ENCODE measurements at regions not wholly inside any gene's neighbourhood (a gene's known extent, or its start where the extent isn't known, plus 50 kb on each side); places are given as distances from the start of the nearest gene placed in this dataset.
A peak's percentile ranks its signal among the peaks of the same experiment; 100 is the strongest.

GRCh38 chr4:176568238-176568637 lies 224.5 kb downstream of the VEGFC start:
- DNase-seq (ENCODE audit: low read depth in 2 of 2): no peak
- H3K4me3 ChIP-seq (replicated peaks in 1 of 2; ENCODE audit: low read depth in 2 of 2, low read length in 2 of 2): no peak overlapping the region
- no peak for TF ChIP-seq CTCF (IDR thresholded peaks at IDR 0.05; ENCODE audit: low read depth, low read length)

GRCh38 chr4:176569301-176569700 lies 223.4 kb downstream of the VEGFC start:
- peak in 1 of 2 donors; percentile 28 for DNase-seq (ENCODE audit: low read depth in 2 of 2)
- TF ChIP-seq CTCF (IDR thresholded peaks at IDR 0.05; ENCODE audit: low read depth, low read length): no peak
- H3K4me3 ChIP-seq (replicated peaks in 1 of 2; ENCODE audit: low read depth in 2 of 2, low read length in 2 of 2): no peak overlapping the region

GRCh38 chr4:176571206-176571605 lies 221.5 kb downstream of the VEGFC start:
- no peak for DNase-seq (ENCODE audit: low read depth in 2 of 2)
- no peak for TF ChIP-seq CTCF (IDR thresholded peaks at IDR 0.05; ENCODE audit: low read depth, low read length)

GRCh38 chr4:176575141-176575730 lies 217.5 kb downstream of the VEGFC start:
- peak in 1 of 2 donors; percentile 22 for DNase-seq (ENCODE audit: low read depth in 2 of 2)
- no peak overlapping the region for H3K4me3 ChIP-seq (replicated peaks in 1 of 2; ENCODE audit: low read depth in 2 of 2, low read length in 2 of 2)
- no peak for TF ChIP-seq CTCF (IDR thresholded peaks at IDR 0.05; ENCODE audit: low read depth, low read length)

More at GRCh38 chr4:176571206-176571605, 221.5 kb downstream of the VEGFC start:
- no peak overlapping the region for H3K4me3 ChIP-seq (replicated peaks in 1 of 2; ENCODE audit: low read depth in 2 of 2, low read length in 2 of 2)

- TF ChIP-seq CTCF (IDR thresholded peaks at IDR 0.05; ENCODE audit: low read depth, low read length): no peak
- no peak overlapping the region for H3K4me3 ChIP-seq (replicated peaks in 1 of 2; ENCODE audit: low read depth in 2 of 2, low read length in 2 of 2)
- DNase-seq (ENCODE audit: low read depth in 2 of 2): no peak
These were observed 213.5 kb downstream of the VEGFC start for GRCh38 chr4:176579226-176579625.

GRCh38 chr4:176583278-176583677 lies 209.4 kb downstream of the VEGFC start:
- no peak for DNase-seq (ENCODE audit: low read depth in 2 of 2)
- TF ChIP-seq CTCF (IDR thresholded peaks at IDR 0.05; ENCODE audit: low read depth, low read length): no peak
- H3K4me3 ChIP-seq (replicated peaks in 1 of 2; ENCODE audit: low read depth in 2 of 2, low read length in 2 of 2): no peak overlapping the region
